Endodermal cell (in vitro differentiated cells): ENCODE measurements at regions not wholly inside any gene's neighbourhood (a gene's known extent, or its start where the extent isn't known, plus 50 kb on each side); places are given as distances from the start of the nearest gene placed in this dataset.

ENCODE experiments used
- DNase-seq: peaks from one replicate; pipeline ENCODE4 v3.0.0-alpha.2; 2017
- H3K27ac ChIP-seq: 2 replicates; pipeline ENCODE4 v1.5.1; 2013; ENCODE audit warnings: mild to moderate bottlenecking, low read depth, low read length, moderate library complexity
- H3K27me3 ChIP-seq: 2 replicates; pipeline ENCODE4 v1.6.1; 2013; ENCODE audit warnings: mild to moderate bottlenecking, low read length, moderate library complexity; ENCODE audit not compliant: insufficient read depth, control insufficient read depth, poor library complexity, severe bottlenecking
- H3K36me3 ChIP-seq: 2 replicates; pipeline ENCODE4 v1.7.0; 2013; ENCODE audit warnings: mild to moderate bottlenecking, low read length, moderate library complexity; ENCODE audit not compliant: control insufficient read depth, insufficient read depth
- H3K4me1 ChIP-seq: one replicate; pipeline ENCODE4 v1.7.0; 2013; ENCODE audit warnings: low read length; ENCODE audit not compliant: control insufficient read depth, insufficient read depth
- H3K4me3 ChIP-seq: 2 replicates; pipeline ENCODE4 v1.5.1; 2013; ENCODE audit warnings: mild to moderate bottlenecking, low read length, moderate library complexity
- H3K9ac ChIP-seq: 2 replicates; pipeline ENCODE4 v1.6.1; 2013; ENCODE audit warnings: mild to moderate bottlenecking, low read length, moderate library complexity; ENCODE audit not compliant: poor library complexity, severe bottlenecking; ENCODE audit errors: extremely low read depth
- H3K9me3 ChIP-seq: 2 replicates; pipeline ENCODE4 v1.6.1; 2013; ENCODE audit warnings: mild to moderate bottlenecking, low read length, moderate library complexity; ENCODE audit not compliant: control insufficient read depth
- H3K27ac Mint-ChIP-seq: 2 replicates; pipeline ENCODE4 v1.8.0; 2020; ENCODE audit warnings: mixed read lengths
- H3K27me3 Mint-ChIP-seq: 2 replicates; pipeline ENCODE4 v1.8.0; 2021; ENCODE audit warnings: mild to moderate bottlenecking, mixed read lengths; ENCODE audit not compliant: insufficient read depth
- H3K36me3 Mint-ChIP-seq: 2 replicates; pipeline ENCODE4 v1.8.0; 2020; ENCODE audit warnings: low read depth, mixed read lengths
- H3K4me1 Mint-ChIP-seq: 2 replicates; pipeline ENCODE4 v1.8.0; 2020; ENCODE audit warnings: mixed read lengths
- H3K4me3 Mint-ChIP-seq: 2 replicates; pipeline ENCODE4 v1.8.0; 2020; ENCODE audit warnings: mild to moderate bottlenecking, moderate library complexity, mixed read lengths
- H3K9me3 Mint-ChIP-seq: 2 replicates; pipeline ENCODE4 v1.8.0; 2020; ENCODE audit warnings: mild to moderate bottlenecking, mixed read lengths
- CTCF ChIP-seq: fragments of 200-600 bp; sonication (generic); conservative IDR thresholded peaks from 2 replicates; pipeline ENCODE4 v1.5.0; 2021; ENCODE audit warnings: antibody characterized with exemption, mild to moderate bottlenecking
- WGBS, 2 experiments: methylation state at CpG; one replicate each; pipeline versions ENCODE4 v1.1.5 to v1.1.7; 2013; ENCODE audit warnings: missing lambda C conversion rate in 2 of 2, mixed read lengths in 1 of 2; ENCODE audit not compliant: insufficient coverage in 1 of 2, insufficient read length in 1 of 2; 5-methylcytosine and 5-hydroxymethylcytosine counted together

- Mint-ChIP-seq H3K36me3 (no peaks in the 10 kb centered on the region), H3K27ac (no peak overlapping the region), H3K27me3 (peaks cover 18% of the 10 kb centered on the region), H3K4me1 (peaks cover 5% of the 10 kb centered on the region), H3K4me3 (no peak overlapping the region), H3K9me3 (no peaks in the 10 kb centered on the region)
- Histone ChIP-seq H3K4me3 (no peak overlapping the region), H3K27me3 (no peaks in the 10 kb centered on the region), H3K4me1 (no peaks in the 10 kb centered on the region), H3K9ac (no peak overlapping the region), H3K27ac (no peak overlapping the region), H3K9me3 (no peaks in the 10 kb centered on the region), H3K36me3 (no peaks in the 10 kb centered on the region)
- 91 to 94% methylated on average over 11 of the region's 11 CpGs for WGBS, 2 experiments
- no peak for TF ChIP-seq CTCF
- DNase-seq, result peak; percentile 30
Observed at GRCh38 chr13:111911121-111911720, 155.7 kb upstream of the SOX1 start.

GRCh38 chr13:111911754-111912452, 155.0 kb upstream of the SOX1 start:
- H3K9me3 Mint-ChIP-seq, result no peaks in the 10 kb centered on the region
- H3K4me3 Mint-ChIP-seq, result no peak overlapping the region
- DNase-seq, result no peak
- no peaks in the 10 kb centered on the region for H3K36me3 Mint-ChIP-seq
- H3K27me3 Mint-ChIP-seq, result peaks cover 18% of the 10 kb centered on the region
- Histone ChIP-seq H3K4me1 (no peaks in the 10 kb centered on the region), H3K9me3 (no peaks in the 10 kb centered on the region), H3K9ac (no peak overlapping the region), H3K36me3 (no peaks in the 10 kb centered on the region), H3K4me3 (no peak overlapping the region), H3K27me3 (no peaks in the 10 kb centered on the region), H3K27ac (no peak overlapping the region)
- 86 to 94% methylated on average over 10 to 11 of the region's 11 CpGs for WGBS, 2 experiments
- peaks cover 5% of the 10 kb centered on the region for H3K4me1 Mint-ChIP-seq
- no peak for TF ChIP-seq CTCF
- no peak overlapping the region for H3K27ac Mint-ChIP-seq

- Mint-ChIP-seq H3K36me3 (no peaks in the 10 kb centered on the region), H3K9me3 (no peaks in the 10 kb centered on the region), H3K27me3 (peaks cover 18% of the 10 kb centered on the region), H3K27ac (no peak overlapping the region), H3K4me1 (peaks cover 5% of the 10 kb centered on the region), H3K4me3 (no peak overlapping the region)
- WGBS, 2 experiments, result 91 to 95% methylated on average over 12 to 16 of the region's 16 CpGs
- H3K27me3 ChIP-seq, result no peaks in the 10 kb centered on the region
- H3K4me3 ChIP-seq, result no peak overlapping the region
- H3K27ac ChIP-seq, result no peak overlapping the region
- no peak for TF ChIP-seq CTCF
- no peaks in the 10 kb centered on the region for H3K4me1 ChIP-seq
- H3K9me3 ChIP-seq, result no peaks in the 10 kb centered on the region
- H3K36me3 ChIP-seq, result no peaks in the 10 kb centered on the region
- no peak overlapping the region for H3K9ac ChIP-seq
- DNase-seq, result peak; percentile 14
Observed at GRCh38 chr13:111912453-111912866, 154.5 kb upstream of the SOX1 start.
